DND-41 (cell line): ENCODE measurements at regions not wholly inside any gene's neighbourhood (a gene's known extent, or its start where the extent isn't known, plus 50 kb on each side); places are given as distances from the start of the nearest gene placed in this dataset.

Experiments
- CTCF ChIP-seq: IDR thresholded peaks from 2 replicates; pipeline ENCODE4 v1.5.1; 2012; ENCODE audit warnings: borderline replicate concordance, low read length, moderate library complexity, mild to moderate bottlenecking; ENCODE audit not compliant: poor library complexity, severe bottlenecking; ENCODE audit errors: extremely low read depth
- EZH2 ChIP-seq: IDR thresholded peaks from 3 replicates; pipeline ENCODE4 v1.6.1; 2012; ENCODE audit warnings: borderline replicate concordance, low read depth, mild to moderate bottlenecking, moderate library complexity, low read length, inconsistent platforms; ENCODE audit not compliant: severe bottlenecking

- TF ChIP-seq CTCF (no peak), EZH2 (no peak)
Observed at GRCh38 chr13:22253107-22253506, 582.2 kb downstream of the FGF9 start.
